ENCODE measurements at regions not wholly inside any gene's neighbourhood (a gene's known extent, or its start where the extent isn't known, plus 50 kb on each side); places are given as distances from the start of the nearest gene placed in this dataset.

DNA sequence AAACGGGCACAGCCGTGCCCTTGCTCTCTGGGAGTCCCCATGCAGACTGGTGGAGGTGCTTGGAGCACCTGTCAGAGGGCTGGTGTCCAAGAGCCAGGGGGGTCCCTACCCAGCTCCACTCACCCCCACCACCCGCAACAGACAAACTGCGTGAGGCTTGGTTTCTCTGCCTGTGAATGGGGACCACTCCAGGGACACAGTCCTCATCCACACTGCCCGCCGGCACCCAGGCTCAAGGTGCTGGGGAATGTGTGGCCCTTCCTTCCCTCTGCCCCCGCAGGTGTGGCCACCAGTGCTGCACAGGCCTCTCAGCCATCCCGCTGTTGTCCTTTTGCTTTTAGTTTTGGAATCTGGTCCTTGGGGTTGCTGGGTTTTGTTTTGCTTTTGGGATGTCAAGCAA, 136.5 kb upstream of the ZNF236 start:
- TF ChIP-seq, protein P1, sequence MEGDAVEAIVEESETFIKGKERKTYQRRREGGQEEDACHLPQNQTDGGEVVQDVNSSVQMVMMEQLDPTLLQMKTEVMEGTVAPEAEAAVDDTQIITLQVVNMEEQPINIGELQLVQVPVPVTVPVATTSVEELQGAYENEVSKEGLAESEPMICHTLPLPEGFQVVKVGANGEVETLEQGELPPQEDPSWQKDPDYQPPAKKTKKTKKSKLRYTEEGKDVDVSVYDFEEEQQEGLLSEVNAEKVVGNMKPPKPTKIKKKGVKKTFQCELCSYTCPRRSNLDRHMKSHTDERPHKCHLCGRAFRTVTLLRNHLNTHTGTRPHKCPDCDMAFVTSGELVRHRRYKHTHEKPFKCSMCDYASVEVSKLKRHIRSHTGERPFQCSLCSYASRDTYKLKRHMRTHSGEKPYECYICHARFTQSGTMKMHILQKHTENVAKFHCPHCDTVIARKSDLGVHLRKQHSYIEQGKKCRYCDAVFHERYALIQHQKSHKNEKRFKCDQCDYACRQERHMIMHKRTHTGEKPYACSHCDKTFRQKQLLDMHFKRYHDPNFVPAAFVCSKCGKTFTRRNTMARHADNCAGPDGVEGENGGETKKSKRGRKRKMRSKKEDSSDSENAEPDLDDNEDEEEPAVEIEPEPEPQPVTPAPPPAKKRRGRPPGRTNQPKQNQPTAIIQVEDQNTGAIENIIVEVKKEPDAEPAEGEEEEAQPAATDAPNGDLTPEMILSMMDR (conservative IDR thresholded peaks at IDR 0.05) = no peak
- TF ChIP-seq ZFX (IDR thresholded peaks at IDR 0.05) = no peak

Measured in C4-2B (cell line).